Activated T-cell treated with anti-CD3 and anti-CD28 coated beads, Interleukin-2, amount 50 U/mL, for 72 hours (primary cell): ENCODE measurements at regions not wholly inside any gene's neighbourhood (a gene's known extent, or its start where the extent isn't known, plus 50 kb on each side); places are given as distances from the start of the nearest gene placed in this dataset.
"Not testable (repeated sequence)": the region's sequence is repeated elsewhere in the genome, so short reads cannot be mapped to it uniquely, and the experiment has no call there.

Source experiments
- ATAC-seq, 2 donors: fragments of 150-1000 bp; cut with Tn5 transposase; replicated peaks in 1 of 2; 2 replicates each; pipeline ENCODE4 v1.10.0; 2021; ENCODE audit warnings: moderate library complexity in 2 of 2, mild to moderate bottlenecking in 1 of 2
- DNase-seq, 2 donors: peaks; one replicate each; pipeline ENCODE4 v3.0.0; 2021 to 2022; ENCODE audit warnings: mixed read lengths in 1 of 2
- H3K27ac Mint-ChIP-seq: one replicate; pipeline ENCODE4 v1.8.0; 2022; ENCODE audit warnings: mild to moderate bottlenecking, moderate library complexity, mixed read lengths
- H3K27me3 Mint-ChIP-seq: one replicate; pipeline ENCODE4 v1.8.0; 2022; ENCODE audit warnings: low read depth, mixed read lengths
- H3K36me3 Mint-ChIP-seq, 2 donors: one replicate each; pipeline ENCODE4 v1.8.0; 2022; ENCODE audit warnings: mixed read lengths in 2 of 2, mild to moderate bottlenecking in 1 of 2; ENCODE audit not compliant: insufficient read depth in 2 of 2
- H3K4me1 Mint-ChIP-seq: one replicate; pipeline ENCODE4 v1.8.0; 2022; ENCODE audit warnings: low read depth, mixed read lengths
- H3K4me3 Mint-ChIP-seq, 2 donors: one replicate each; pipeline ENCODE4 v1.8.0; 2022; ENCODE audit warnings: mild to moderate bottlenecking in 2 of 2, mixed read lengths in 2 of 2, moderate library complexity in 2 of 2
- H3K9me3 Mint-ChIP-seq, 2 donors: one replicate each; pipeline ENCODE4 v1.8.0; 2022; ENCODE audit warnings: mixed read lengths in 2 of 2

GRCh38 chr2:64888591-64889309 is 100.4 kb upstream of the SLC1A4 start:
- H3K9me3 Mint-ChIP-seq = no peaks in the 10 kb centered on the region
- DNase-seq = no peak
- peaks cover 0 to 2% of the 10 kb centered on the region in 2 donors for H3K36me3 Mint-ChIP-seq
- no peak overlapping the region for H3K4me3 Mint-ChIP-seq
- H3K4me1 Mint-ChIP-seq = no peaks in the 10 kb centered on the region
- H3K27ac Mint-ChIP-seq = no peak overlapping the region
- ATAC-seq = no peak
- H3K27me3 Mint-ChIP-seq = peaks cover 19% of the 10 kb centered on the region

GRCh38 chr2:64889803-64890202 is 99.4 kb upstream of the SLC1A4 start:
- no peak overlapping the region for H3K27ac Mint-ChIP-seq
- H3K27me3 Mint-ChIP-seq = peaks cover 25% of the 10 kb centered on the region
- DNase-seq (no peak), ATAC-seq (no peak)
- peaks cover 0 to 2% of the 10 kb centered on the region in 2 donors for H3K36me3 Mint-ChIP-seq
- no peaks in the 10 kb centered on the region for H3K9me3 Mint-ChIP-seq
- no peaks in the 10 kb centered on the region for H3K4me1 Mint-ChIP-seq
- no peak overlapping the region for H3K4me3 Mint-ChIP-seq

- not testable (repeated sequence) for H3K36me3 Mint-ChIP-seq, ATAC-seq, DNase-seq, H3K4me3 Mint-ChIP-seq, H3K9me3 Mint-ChIP-seq, H3K27ac Mint-ChIP-seq, H3K4me1 Mint-ChIP-seq
- peaks cover 25% of the 10 kb centered on the region for H3K27me3 Mint-ChIP-seq
These were observed 92.6 kb upstream of the SLC1A4 start for GRCh38 chr2:64896572-64896971.

GRCh38 chr2:64899081-64899865 is 89.9 kb upstream of the SLC1A4 start:
- H3K27ac Mint-ChIP-seq = no peak overlapping the region

GRCh38 chr2:64899876-64900275 is 89.3 kb upstream of the SLC1A4 start:
- DNase-seq, H3K36me3 Mint-ChIP-seq, H3K4me3 Mint-ChIP-seq, H3K27ac Mint-ChIP-seq, ATAC-seq, H3K9me3 Mint-ChIP-seq: not testable (repeated sequence)
- Mint-ChIP-seq H3K4me1 (peaks cover 16% of the 10 kb centered on the region), H3K27me3 (peaks cover 13% of the 10 kb centered on the region)

More at GRCh38 chr2:64899081-64899865, 89.9 kb upstream of the SLC1A4 start:
- peaks cover 13% of the 10 kb centered on the region for H3K27me3 Mint-ChIP-seq
- DNase-seq (no peak), ATAC-seq (no peak)
- no peaks in the 10 kb centered on the region for H3K36me3 Mint-ChIP-seq
- no peaks in the 10 kb centered on the region for H3K9me3 Mint-ChIP-seq
- no peak overlapping the region for H3K4me3 Mint-ChIP-seq
- peaks cover 14% of the 10 kb centered on the region for H3K4me1 Mint-ChIP-seq

- peak in 1 of 2 donors; percentile 80 for ATAC-seq
- peaks cover 24% of the 10 kb centered on the region for H3K4me1 Mint-ChIP-seq
- no peak overlapping the region for H3K4me3 Mint-ChIP-seq
These were observed 84.5 kb upstream of the SLC1A4 start for GRCh38 chr2:64904413-64905329.

GRCh38 chr2:64905338-64906024 is 83.7 kb upstream of the SLC1A4 start:
- no peak overlapping the region for H3K4me3 Mint-ChIP-seq
- H3K27me3 Mint-ChIP-seq = peaks cover 13% of the 10 kb centered on the region
- DNase-seq (no peak), ATAC-seq (no peak)
- no peak overlapping the region for H3K27ac Mint-ChIP-seq
- no peaks in the 10 kb centered on the region for H3K9me3 Mint-ChIP-seq
- no peaks in the 10 kb centered on the region for H3K36me3 Mint-ChIP-seq
- peaks cover 27% of the 10 kb centered on the region for H3K4me1 Mint-ChIP-seq

More at GRCh38 chr2:64904413-64905329, 84.5 kb upstream of the SLC1A4 start:
- Mint-ChIP-seq H3K27ac (no peak overlapping the region), H3K36me3 (no peaks in the 10 kb centered on the region), H3K9me3 (no peaks in the 10 kb centered on the region), H3K27me3 (peaks cover 13% of the 10 kb centered on the region)
- DNase-seq = peak in 1 of 2 donors; percentile 9

GRCh38 chr2:64906853-64907536 is 82.2 kb upstream of the SLC1A4 start:
- H3K36me3 Mint-ChIP-seq = no peaks in the 10 kb centered on the region
- DNase-seq (no peak), ATAC-seq (no peak)
- no peaks in the 10 kb centered on the region for H3K9me3 Mint-ChIP-seq
- no peak overlapping the region for H3K27ac Mint-ChIP-seq
- H3K4me3 Mint-ChIP-seq = no peak overlapping the region
- peaks cover 38% of the 10 kb centered on the region for H3K4me1 Mint-ChIP-seq
- peaks cover 10% of the 10 kb centered on the region for H3K27me3 Mint-ChIP-seq

- Mint-ChIP-seq H3K4me1 (peaks cover 38% of the 10 kb centered on the region), H3K27me3 (no peaks in the 10 kb centered on the region)
- no peak for ATAC-seq
These were observed 80.8 kb upstream of the SLC1A4 start for GRCh38 chr2:64908406-64908805.

GRCh38 chr2:64910523-64910922 is 78.7 kb upstream of the SLC1A4 start:
- Mint-ChIP-seq H3K4me3 (peak overlapping the region in 1 of 2 donors; percentile 12), H3K4me1 (peaks cover 22% of the 10 kb centered on the region), H3K9me3 (no peaks in the 10 kb centered on the region), H3K27me3 (no peaks in the 10 kb centered on the region), H3K27ac (no peak overlapping the region), H3K36me3 (no peaks in the 10 kb centered on the region)
- no peak for ATAC-seq
- no peak for DNase-seq

More at GRCh38 chr2:64908406-64908805, 80.8 kb upstream of the SLC1A4 start:
- DNase-seq = no peak
- Mint-ChIP-seq H3K36me3 (no peaks in the 10 kb centered on the region), H3K9me3 (no peaks in the 10 kb centered on the region), H3K27ac (no peak overlapping the region), H3K4me3 (no peak overlapping the region)

GRCh38 chr2:64910972-64911433 is 78.2 kb upstream of the SLC1A4 start:
- ATAC-seq (peak; percentile 93 to 95), DNase-seq (peak; percentile 33)
- H3K27me3 Mint-ChIP-seq = no peaks in the 10 kb centered on the region
- H3K27ac Mint-ChIP-seq = peak overlapping the region; percentile 34
- no peaks in the 10 kb centered on the region for H3K36me3 Mint-ChIP-seq
- H3K4me1 Mint-ChIP-seq = peaks cover 22% of the 10 kb centered on the region
- H3K4me3 Mint-ChIP-seq = peak overlapping the region in 1 of 2 donors; percentile 53
- H3K9me3 Mint-ChIP-seq = no peaks in the 10 kb centered on the region

GRCh38 chr2:64913357-64913869 is 75.8 kb upstream of the SLC1A4 start:
- Mint-ChIP-seq H3K27ac (no peak overlapping the region), H3K4me3 (no peak overlapping the region), H3K36me3 (no peaks in the 10 kb centered on the region), H3K9me3 (no peaks in the 10 kb centered on the region), H3K4me1 (peaks cover 30% of the 10 kb centered on the region), H3K27me3 (no peaks in the 10 kb centered on the region)
- ATAC-seq (no peak), DNase-seq (peak; percentile 16 to 30)
